ENCODE measurements at regions not wholly inside any gene's neighbourhood (a gene's known extent, or its start where the extent isn't known, plus 50 kb on each side); places are given as distances from the start of the nearest gene placed in this dataset.

DNA sequence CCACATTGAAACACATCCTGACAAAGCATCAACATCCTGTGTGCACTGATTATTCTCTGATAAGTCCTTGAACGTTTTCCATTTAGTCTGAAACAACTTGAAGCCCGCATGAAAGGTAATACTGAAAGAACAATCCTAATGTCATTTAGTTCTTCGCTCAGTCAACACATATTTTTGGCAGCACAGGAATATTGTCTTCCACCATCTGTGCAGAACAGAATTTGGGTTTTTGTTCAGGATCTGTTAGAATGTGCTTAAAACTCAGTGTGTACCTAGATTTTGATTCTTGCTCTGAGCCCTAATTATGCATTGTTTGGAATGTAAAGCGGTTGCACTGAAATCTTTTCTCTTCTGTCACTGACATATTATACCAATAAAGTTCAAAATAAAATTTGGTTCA, 1036.6 kb downstream of the CDH11 start:
- Histone ChIP-seq H4K20me1 (ENCODE audit: control insufficient read depth, insufficient read depth, low read depth, low read length) (no peaks in the 10 kb centered on the region), H3K9me3 (ENCODE audit: control insufficient read depth, insufficient read depth, low read length) (peaks cover 4% of the 10 kb centered on the region; the same call in 1 of the 2 replicates), H3K27me3 (ENCODE audit: control insufficient read depth, low read length) (no peaks in the 10 kb centered on the region), H3K9me2 (replicated peaks; ENCODE audit: control insufficient read depth, low read length) (no peaks in the 10 kb centered on the region), H3K27ac (ENCODE audit: low read depth, low read length) (no peak overlapping the region), H3K4me3 (ENCODE audit: low read length) (no peak overlapping the region), H3F3A (ENCODE audit: control insufficient read depth, insufficient read depth) (no peaks in the 10 kb centered on the region), H3K4me2 (ENCODE audit: low read length) (no peak overlapping the region), H3K36me3 (ENCODE audit: control insufficient read depth, low read length) (peaks cover 1% of the 10 kb centered on the region; the same call in 1 of the 2 replicates), H3K79me2 (ENCODE audit: control insufficient read depth, low read length) (no peaks in the 10 kb centered on the region), H3K4me1 (ENCODE audit: control insufficient read depth, low read length) (peaks cover 12% of the 10 kb centered on the region)
- no peak for TF ChIP-seq EZH2phosphoT487 (IDR thresholded peaks at IDR 0.05; ENCODE audit: borderline replicate concordance, low read length)
- TF ChIP-seq, protein P1, sequence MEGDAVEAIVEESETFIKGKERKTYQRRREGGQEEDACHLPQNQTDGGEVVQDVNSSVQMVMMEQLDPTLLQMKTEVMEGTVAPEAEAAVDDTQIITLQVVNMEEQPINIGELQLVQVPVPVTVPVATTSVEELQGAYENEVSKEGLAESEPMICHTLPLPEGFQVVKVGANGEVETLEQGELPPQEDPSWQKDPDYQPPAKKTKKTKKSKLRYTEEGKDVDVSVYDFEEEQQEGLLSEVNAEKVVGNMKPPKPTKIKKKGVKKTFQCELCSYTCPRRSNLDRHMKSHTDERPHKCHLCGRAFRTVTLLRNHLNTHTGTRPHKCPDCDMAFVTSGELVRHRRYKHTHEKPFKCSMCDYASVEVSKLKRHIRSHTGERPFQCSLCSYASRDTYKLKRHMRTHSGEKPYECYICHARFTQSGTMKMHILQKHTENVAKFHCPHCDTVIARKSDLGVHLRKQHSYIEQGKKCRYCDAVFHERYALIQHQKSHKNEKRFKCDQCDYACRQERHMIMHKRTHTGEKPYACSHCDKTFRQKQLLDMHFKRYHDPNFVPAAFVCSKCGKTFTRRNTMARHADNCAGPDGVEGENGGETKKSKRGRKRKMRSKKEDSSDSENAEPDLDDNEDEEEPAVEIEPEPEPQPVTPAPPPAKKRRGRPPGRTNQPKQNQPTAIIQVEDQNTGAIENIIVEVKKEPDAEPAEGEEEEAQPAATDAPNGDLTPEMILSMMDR (IDR thresholded peaks at IDR 0.05; ENCODE audit: low read depth, low read length, poor library complexity, severe bottlenecking): no peak

DNA sequence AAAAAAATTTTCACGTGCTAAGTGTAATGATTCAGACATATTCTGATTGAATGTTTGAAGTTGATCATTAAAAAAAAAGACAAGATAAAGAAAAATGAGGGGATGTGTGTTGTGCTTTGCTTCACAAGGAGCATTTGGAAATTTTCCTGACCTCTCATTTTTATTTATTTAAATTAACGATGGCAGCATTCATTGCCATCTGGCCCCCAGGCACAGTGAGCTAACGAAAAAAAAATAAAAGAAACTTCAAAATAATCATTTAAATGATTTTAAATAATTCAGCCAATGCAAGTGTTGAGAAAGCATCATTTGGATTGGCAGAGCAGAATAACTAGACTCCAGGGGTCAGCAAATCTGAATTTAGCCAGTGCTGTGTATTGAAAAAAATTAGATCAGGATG, 1037.2 kb downstream of the CDH11 start:
- 0 out of 2 replicates have a peak, but pooled peaks cover 4% of the 10 kb centered on the region for H3K9me3 ChIP-seq (ENCODE audit: control insufficient read depth, insufficient read depth, low read length)
- H3F3A ChIP-seq (ENCODE audit: control insufficient read depth, insufficient read depth): no peaks in the 10 kb centered on the region
- no peak overlapping the region for H3K4me3 ChIP-seq (ENCODE audit: low read length)
- no peaks in the 10 kb centered on the region for H3K79me2 ChIP-seq (ENCODE audit: control insufficient read depth, low read length)
- H3K27ac ChIP-seq (ENCODE audit: low read depth, low read length): no peak overlapping the region
- H3K4me2 ChIP-seq (ENCODE audit: low read length): no peak overlapping the region
- no peaks in the 10 kb centered on the region for H4K20me1 ChIP-seq (ENCODE audit: control insufficient read depth, insufficient read depth, low read depth, low read length)
- TF ChIP-seq, protein P1 (IDR thresholded peaks at IDR 0.05; ENCODE audit: low read depth, low read length, poor library complexity, severe bottlenecking): no peak
- TF ChIP-seq EZH2phosphoT487 (IDR thresholded peaks at IDR 0.05; ENCODE audit: borderline replicate concordance, low read length): no peak
- no peaks in the 10 kb centered on the region for H3K9me2 ChIP-seq (replicated peaks; ENCODE audit: control insufficient read depth, low read length)
- no peaks in the 10 kb centered on the region for H3K27me3 ChIP-seq (ENCODE audit: control insufficient read depth, low read length)
- peaks cover 8% of the 10 kb centered on the region for H3K4me1 ChIP-seq (ENCODE audit: control insufficient read depth, low read length)
- no peaks in the 10 kb centered on the region for H3K36me3 ChIP-seq (ENCODE audit: control insufficient read depth, low read length)

DNA sequence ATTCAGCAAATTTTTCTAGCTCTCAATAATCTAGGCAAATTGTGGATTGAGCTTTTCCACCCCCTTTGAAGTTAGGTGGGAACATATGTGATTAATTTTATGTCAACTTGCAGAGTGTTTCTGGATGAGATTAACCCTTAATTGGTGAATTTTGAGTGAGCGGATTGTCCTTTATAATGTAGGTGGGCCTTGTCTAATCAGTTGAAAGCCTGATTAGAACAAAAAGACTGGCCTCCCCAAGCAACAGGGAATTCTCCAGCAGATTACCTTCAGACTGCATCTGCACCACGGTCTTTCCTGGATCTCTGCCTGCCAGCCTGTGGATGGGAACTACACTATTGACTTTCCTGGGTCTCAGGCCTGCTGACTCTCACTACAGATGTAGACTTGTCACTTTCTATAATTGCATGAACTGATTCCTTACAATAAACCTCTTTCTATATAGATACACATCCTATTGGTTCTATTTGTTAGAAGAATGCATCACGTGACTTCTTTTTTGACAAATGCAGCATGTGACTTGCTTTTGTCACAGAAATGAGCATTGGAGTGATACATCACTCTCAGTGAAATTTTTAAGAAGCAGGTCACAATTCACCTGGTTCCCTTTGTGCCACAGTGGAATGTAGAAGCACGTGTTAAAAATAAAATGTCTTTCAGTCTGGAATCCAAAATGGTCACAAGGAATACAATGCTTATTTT, 1038.3 kb downstream of the CDH11 start:
- no peaks in the 10 kb centered on the region for H3K9me2 ChIP-seq (replicated peaks; ENCODE audit: control insufficient read depth, low read length)
- no peak overlapping the region for H3K27ac ChIP-seq (ENCODE audit: low read depth, low read length)
- H3K36me3 ChIP-seq (ENCODE audit: control insufficient read depth, low read length): no peaks in the 10 kb centered on the region
- TF ChIP-seq, protein P1 (IDR thresholded peaks at IDR 0.05; ENCODE audit: low read depth, low read length, poor library complexity, severe bottlenecking): no peak
- TF ChIP-seq EZH2phosphoT487 (IDR thresholded peaks at IDR 0.05; ENCODE audit: borderline replicate concordance, low read length): no peak
- H3K4me3 ChIP-seq (ENCODE audit: low read length): no peak overlapping the region
- H4K20me1 ChIP-seq (ENCODE audit: control insufficient read depth, insufficient read depth, low read depth, low read length): no peaks in the 10 kb centered on the region
- no peak overlapping the region for H3K4me2 ChIP-seq (ENCODE audit: low read length)
- no peaks in the 10 kb centered on the region for H3K4me1 ChIP-seq (ENCODE audit: control insufficient read depth, low read length)
- H3F3A ChIP-seq (ENCODE audit: control insufficient read depth, insufficient read depth): no peaks in the 10 kb centered on the region
- no peaks in the 10 kb centered on the region for H3K79me2 ChIP-seq (ENCODE audit: control insufficient read depth, low read length)
- H3K27me3 ChIP-seq (ENCODE audit: control insufficient read depth, low read length): no peaks in the 10 kb centered on the region
- 0 out of 2 replicates have a peak, but pooled peaks cover 4% of the 10 kb centered on the region for H3K9me3 ChIP-seq (ENCODE audit: control insufficient read depth, insufficient read depth, low read length)

All from DOHH2 (cell line).